C4-2B (cell line): ENCODE measurements at regions not wholly inside any gene's neighbourhood (a gene's known extent, or its start where the extent isn't known, plus 50 kb on each side); places are given as distances from the start of the nearest gene placed in this dataset.

ENCODE experiments used
- ZFX ChIP-seq: fragments of 450-650 bp; IDR thresholded peaks from 2 replicates; pipeline ENCODE4 v1.6.1; 2017
- TF ChIP-seq, protein P1 (sequence below): fragments of 450-650 bp; conservative IDR thresholded peaks from 2 replicates; pipeline ENCODE4 v1.5.1; 2017; ENCODE audit warnings: mild to moderate bottlenecking

- TF ChIP-seq, protein P1, sequence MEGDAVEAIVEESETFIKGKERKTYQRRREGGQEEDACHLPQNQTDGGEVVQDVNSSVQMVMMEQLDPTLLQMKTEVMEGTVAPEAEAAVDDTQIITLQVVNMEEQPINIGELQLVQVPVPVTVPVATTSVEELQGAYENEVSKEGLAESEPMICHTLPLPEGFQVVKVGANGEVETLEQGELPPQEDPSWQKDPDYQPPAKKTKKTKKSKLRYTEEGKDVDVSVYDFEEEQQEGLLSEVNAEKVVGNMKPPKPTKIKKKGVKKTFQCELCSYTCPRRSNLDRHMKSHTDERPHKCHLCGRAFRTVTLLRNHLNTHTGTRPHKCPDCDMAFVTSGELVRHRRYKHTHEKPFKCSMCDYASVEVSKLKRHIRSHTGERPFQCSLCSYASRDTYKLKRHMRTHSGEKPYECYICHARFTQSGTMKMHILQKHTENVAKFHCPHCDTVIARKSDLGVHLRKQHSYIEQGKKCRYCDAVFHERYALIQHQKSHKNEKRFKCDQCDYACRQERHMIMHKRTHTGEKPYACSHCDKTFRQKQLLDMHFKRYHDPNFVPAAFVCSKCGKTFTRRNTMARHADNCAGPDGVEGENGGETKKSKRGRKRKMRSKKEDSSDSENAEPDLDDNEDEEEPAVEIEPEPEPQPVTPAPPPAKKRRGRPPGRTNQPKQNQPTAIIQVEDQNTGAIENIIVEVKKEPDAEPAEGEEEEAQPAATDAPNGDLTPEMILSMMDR = no peak
- no peak for TF ChIP-seq ZFX
Observed at GRCh38 chr5:145483212-145483611, 351.9 kb downstream of the PRELID2 start.
